ENCODE measurements at regions not wholly inside any gene's neighbourhood (a gene's known extent, or its start where the extent isn't known, plus 50 kb on each side); places are given as distances from the start of the nearest gene placed in this dataset.

DNA sequence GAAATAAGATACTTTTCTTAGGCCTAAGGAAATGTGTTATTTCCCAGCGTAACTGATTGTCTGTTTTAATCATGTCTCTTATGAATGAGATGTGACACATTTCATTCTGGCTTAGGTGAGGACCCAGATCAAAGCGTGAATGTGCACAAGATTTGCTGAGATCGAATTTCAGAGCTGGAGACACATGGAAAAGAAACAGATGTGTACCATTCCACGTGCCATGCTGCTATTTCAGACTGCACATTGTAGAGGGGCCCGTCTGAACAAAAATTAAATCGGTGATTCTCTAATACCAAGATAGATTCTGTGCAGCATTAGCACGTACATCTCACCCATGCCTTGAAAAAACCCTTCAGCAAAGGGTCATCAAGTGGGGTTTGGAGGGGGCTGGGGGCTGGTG, 290.4 kb downstream of the AACS start:
- TF ChIP-seq, protein P1, sequence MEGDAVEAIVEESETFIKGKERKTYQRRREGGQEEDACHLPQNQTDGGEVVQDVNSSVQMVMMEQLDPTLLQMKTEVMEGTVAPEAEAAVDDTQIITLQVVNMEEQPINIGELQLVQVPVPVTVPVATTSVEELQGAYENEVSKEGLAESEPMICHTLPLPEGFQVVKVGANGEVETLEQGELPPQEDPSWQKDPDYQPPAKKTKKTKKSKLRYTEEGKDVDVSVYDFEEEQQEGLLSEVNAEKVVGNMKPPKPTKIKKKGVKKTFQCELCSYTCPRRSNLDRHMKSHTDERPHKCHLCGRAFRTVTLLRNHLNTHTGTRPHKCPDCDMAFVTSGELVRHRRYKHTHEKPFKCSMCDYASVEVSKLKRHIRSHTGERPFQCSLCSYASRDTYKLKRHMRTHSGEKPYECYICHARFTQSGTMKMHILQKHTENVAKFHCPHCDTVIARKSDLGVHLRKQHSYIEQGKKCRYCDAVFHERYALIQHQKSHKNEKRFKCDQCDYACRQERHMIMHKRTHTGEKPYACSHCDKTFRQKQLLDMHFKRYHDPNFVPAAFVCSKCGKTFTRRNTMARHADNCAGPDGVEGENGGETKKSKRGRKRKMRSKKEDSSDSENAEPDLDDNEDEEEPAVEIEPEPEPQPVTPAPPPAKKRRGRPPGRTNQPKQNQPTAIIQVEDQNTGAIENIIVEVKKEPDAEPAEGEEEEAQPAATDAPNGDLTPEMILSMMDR (IDR thresholded peaks at IDR 0.05; ENCODE audit: low read depth, low read length) = no peak

DNA sequence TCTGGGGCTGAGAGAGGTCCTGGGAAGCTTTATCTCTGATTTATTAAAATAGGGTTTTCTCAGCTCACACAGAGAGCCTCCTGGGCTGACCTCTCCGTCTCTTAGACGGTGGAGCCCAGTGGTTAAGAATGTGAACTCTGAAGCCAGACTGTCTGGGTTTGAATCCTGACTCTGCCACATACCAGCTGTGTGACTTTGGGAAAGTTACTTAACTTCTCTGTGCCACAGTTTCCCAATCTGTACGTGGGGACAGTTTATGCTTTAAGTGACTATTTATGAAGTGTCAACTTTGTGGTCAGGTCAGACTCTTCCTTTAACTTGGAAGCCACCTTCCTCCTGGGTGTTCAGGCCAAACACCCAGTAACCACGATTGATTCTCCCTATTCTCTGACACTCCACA, 290.9 kb downstream of the AACS start:
- TF ChIP-seq, protein P1 (IDR thresholded peaks at IDR 0.05; ENCODE audit: low read depth, low read length) = no peak
- H3K4me3 ChIP-seq (replicated peaks in 1 of 2; ENCODE audit: low read depth in 2 of 2, low read length in 2 of 2) = no peak overlapping the region
- DNase-seq (ENCODE audit: low read depth in 2 of 2) = no peak

More for the DNA sequence above, 290.4 kb downstream of the AACS start:
- no peak overlapping the region for H3K4me3 ChIP-seq (replicated peaks in 1 of 2; ENCODE audit: low read depth in 2 of 2, low read length in 2 of 2)
- no peak for DNase-seq (ENCODE audit: low read depth in 2 of 2)

DNA sequence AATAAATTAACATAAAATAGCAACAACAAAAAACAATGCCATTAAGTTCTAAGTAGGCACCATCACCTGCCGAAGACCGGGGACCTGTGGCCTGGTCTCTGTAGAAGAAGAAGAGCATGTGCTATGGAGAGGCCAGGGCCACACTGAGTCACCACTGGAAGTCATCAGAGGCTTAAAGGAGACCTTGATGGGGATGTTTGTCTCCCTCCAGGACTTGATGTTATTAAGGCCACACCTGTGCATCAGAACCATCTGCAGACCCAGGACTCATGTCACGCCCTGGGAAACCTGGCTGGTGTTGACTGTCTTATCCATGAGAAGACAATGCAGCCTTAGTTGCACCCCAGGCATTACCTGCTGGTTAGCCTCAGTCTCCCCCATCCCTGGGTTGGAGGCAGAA, 292.3 kb downstream of the AACS start:
- DNase-seq (ENCODE audit: low read depth in 2 of 2) = no peak
- H3K4me3 ChIP-seq (replicated peaks in 1 of 2; ENCODE audit: low read depth in 2 of 2, low read length in 2 of 2) = no peak overlapping the region
- TF ChIP-seq, protein P1 (IDR thresholded peaks at IDR 0.05; ENCODE audit: low read depth, low read length) = no peak

DNA sequence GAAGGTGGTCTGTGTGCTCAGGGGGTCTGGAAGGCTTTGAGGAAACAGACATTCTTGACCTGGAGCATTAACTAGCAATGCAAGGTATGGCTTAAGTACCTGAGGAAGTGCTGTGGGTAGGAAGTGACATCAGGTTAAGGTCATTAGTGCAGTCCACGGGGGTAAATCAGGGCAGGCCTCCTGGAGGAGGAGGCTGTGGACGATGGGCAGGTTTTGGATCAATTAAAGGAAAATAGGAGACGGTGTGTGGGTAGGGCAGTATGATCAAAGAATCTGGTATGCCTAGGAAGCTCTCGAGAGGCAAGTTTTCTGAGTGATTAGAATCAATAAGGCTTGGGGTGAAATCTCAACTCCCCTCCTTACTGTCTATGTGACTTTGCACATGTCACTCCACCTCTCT, 295.3 kb downstream of the AACS start:
- H3K4me3 ChIP-seq (replicated peaks in 1 of 2; ENCODE audit: low read depth in 2 of 2, low read length in 2 of 2) = no peak overlapping the region
- DNase-seq (ENCODE audit: low read depth in 2 of 2) = no peak
- TF ChIP-seq, protein P1 (IDR thresholded peaks at IDR 0.05; ENCODE audit: low read depth, low read length) = no peak

DNA sequence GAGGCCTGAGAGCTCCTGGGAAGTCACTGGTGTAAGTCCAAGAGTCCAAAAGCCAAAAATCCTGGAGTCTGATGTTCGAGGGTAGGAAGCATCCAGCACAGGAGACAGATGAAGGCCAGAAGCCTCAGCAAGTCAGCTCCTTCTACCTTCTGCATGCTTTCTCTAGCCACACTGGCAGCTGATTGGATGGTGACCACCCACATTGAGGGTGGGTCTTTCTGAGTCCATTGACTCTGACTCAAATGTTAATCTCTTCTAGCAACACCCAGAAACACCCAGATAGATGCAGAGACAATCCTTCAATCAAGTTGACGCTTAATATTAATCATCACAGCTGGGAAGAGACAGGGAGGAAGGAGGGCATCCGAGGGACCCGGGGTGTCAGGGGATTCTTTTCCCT, 305.8 kb downstream of the AACS start:
- no peak overlapping the region for H3K4me3 ChIP-seq (replicated peaks in 1 of 2; ENCODE audit: low read depth in 2 of 2, low read length in 2 of 2)
- TF ChIP-seq, protein P1 (IDR thresholded peaks at IDR 0.05; ENCODE audit: low read depth, low read length) = no peak
- no peak for DNase-seq (ENCODE audit: low read depth in 2 of 2)

DNA sequence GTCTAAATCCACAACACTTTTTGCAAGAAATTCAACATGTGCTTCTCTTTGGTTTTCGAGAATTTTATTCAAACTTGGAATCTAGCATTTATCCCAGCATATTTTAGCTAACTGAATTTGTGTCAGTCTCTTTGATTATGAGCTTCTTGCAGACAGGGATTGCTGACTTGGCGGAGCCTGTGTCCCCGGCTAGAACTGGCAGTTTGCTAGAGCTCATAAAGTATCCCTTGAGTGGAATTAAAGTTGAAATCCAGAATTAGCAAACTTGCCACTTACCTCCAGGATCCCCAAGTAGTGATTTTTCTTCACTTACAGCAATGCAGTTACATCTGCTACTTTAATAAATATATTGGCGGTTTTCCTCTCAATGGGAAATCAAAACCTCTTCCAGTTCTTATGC, 306.9 kb downstream of the AACS start:
- TF ChIP-seq, protein P1 (IDR thresholded peaks at IDR 0.05; ENCODE audit: low read depth, low read length) = no peak
- no peak for DNase-seq (ENCODE audit: low read depth in 2 of 2)

DNA sequence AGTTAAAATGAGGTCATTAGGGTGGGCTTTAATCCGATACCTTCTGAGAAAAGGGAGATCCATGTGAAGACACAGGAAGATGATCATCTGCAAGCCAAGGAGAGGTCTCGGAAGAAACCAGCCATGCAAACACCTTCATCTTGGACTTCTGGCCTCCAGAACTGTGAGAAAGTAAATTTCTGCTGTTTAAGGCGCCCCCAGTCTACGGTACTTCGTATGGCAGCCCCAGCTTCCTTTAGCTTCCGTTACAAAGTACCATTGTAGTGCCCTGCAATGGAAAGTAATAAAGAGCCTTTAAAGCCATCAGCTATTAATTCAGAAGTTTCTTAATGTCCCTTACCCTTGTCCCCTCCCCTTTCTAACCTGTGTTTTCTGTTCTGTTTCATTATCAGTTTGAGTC, 308.1 kb downstream of the AACS start:
- TF ChIP-seq, protein P1 (IDR thresholded peaks at IDR 0.05; ENCODE audit: low read depth, low read length) = no peak
- no peak overlapping the region for H3K4me3 ChIP-seq (replicated peaks in 1 of 2; ENCODE audit: low read depth in 2 of 2, low read length in 2 of 2)

More for the DNA sequence above, 306.9 kb downstream of the AACS start:
- no peak overlapping the region for H3K4me3 ChIP-seq (replicated peaks in 1 of 2; ENCODE audit: low read depth in 2 of 2, low read length in 2 of 2)

More for the DNA sequence above, 308.1 kb downstream of the AACS start:
- DNase-seq (ENCODE audit: low read depth in 2 of 2) = no peak

Data from cardiac fibroblast (primary cell).